Neural cell (in vitro differentiated cells): ENCODE measurements at regions not wholly inside any gene's neighbourhood (a gene's known extent, or its start where the extent isn't known, plus 50 kb on each side); places are given as distances from the start of the nearest gene placed in this dataset.

ENCODE experiments used
- H2AFZ ChIP-seq: fragments of 200-600, 300-800 bp; sonication (generic), shearing (Covaris generic); 2 replicates; pipeline ENCODE4 v1.6.0; 2014; ENCODE audit warnings: low read depth, mild to moderate bottlenecking, antibody characterized with exemption, low read length, moderate library complexity
- H3F3A ChIP-seq: fragments of 200-600 bp; shearing (Covaris generic); 2 replicates; pipeline ENCODE4 v1.6.1; 2016; ENCODE audit warnings: mild to moderate bottlenecking, moderate library complexity, mixed read lengths, antibody characterized with exemption, low read length; ENCODE audit not compliant: insufficient read depth, poor library complexity, severe bottlenecking
- H3K27ac ChIP-seq: fragments of 200-600, 300-800 bp; sonication (generic), shearing (Covaris generic); 2 replicates; pipeline ENCODE4 v1.5.1; 2014; ENCODE audit warnings: mild to moderate bottlenecking, low read length, moderate library complexity
- H3K27me3 ChIP-seq: fragments of 300-800, 200-600 bp; sonication (generic), shearing (Covaris generic); 2 replicates; pipeline ENCODE4 v1.6.0; 2014; ENCODE audit warnings: mild to moderate bottlenecking, low read depth, low read length, moderate library complexity; ENCODE audit not compliant: insufficient read depth
- H3K36me3 ChIP-seq: fragments of 300-800, 200-600 bp; sonication (generic), shearing (Covaris generic); 2 replicates; pipeline ENCODE4 v1.5.1; 2014; ENCODE audit warnings: mild to moderate bottlenecking, antibody characterized with exemption, low read length, moderate library complexity; ENCODE audit not compliant: insufficient read depth
- H3K4me2 ChIP-seq: fragments of 300-800, 200-600 bp; sonication (generic), shearing (Covaris generic); 2 replicates; pipeline ENCODE4 v1.6.0; 2014; ENCODE audit warnings: mild to moderate bottlenecking, low read length
- H3K4me3 ChIP-seq: fragments of 300-800, 200-600 bp; sonication (generic), shearing (Covaris generic); 2 replicates; pipeline ENCODE4 v1.5.1; 2014; ENCODE audit warnings: mild to moderate bottlenecking, low read length, moderate library complexity
- H3K79me2 ChIP-seq: fragments of 200-600 bp; shearing (Covaris generic); replicated peaks from 2 replicates; pipeline ENCODE4 v1.6.0; 2014; ENCODE audit warnings: mild to moderate bottlenecking, low read length, moderate library complexity; ENCODE audit not compliant: insufficient read depth
- H3K9ac ChIP-seq: fragments of 300-800, 200-600 bp; sonication (generic), shearing (Covaris generic); 2 replicates; pipeline ENCODE4 v1.6.1; 2016; ENCODE audit warnings: mild to moderate bottlenecking, low read length, mixed read lengths
- H3K9me2 ChIP-seq: fragments of 200-600 bp; shearing (Covaris generic); 2 replicates; pipeline ENCODE4 v1.6.1; 2016; ENCODE audit warnings: mild to moderate bottlenecking, low read length, mixed read lengths; ENCODE audit not compliant: insufficient read depth
- H3K9me3 ChIP-seq: fragments of 200-600, 300-800 bp; sonication (generic), shearing (Covaris generic); 2 replicates; pipeline ENCODE4 v1.6.1; 2016; ENCODE audit warnings: mild to moderate bottlenecking, mixed run types, low read length, moderate library complexity, mixed read lengths
- H4K20me1 ChIP-seq: fragments of 200-600 bp; shearing (Covaris generic); 2 replicates; pipeline ENCODE4 v1.6.1; 2016; ENCODE audit warnings: mild to moderate bottlenecking, mixed run types; ENCODE audit not compliant: insufficient read depth
- CTCF ChIP-seq: fragments of 450-650 bp; IDR thresholded peaks from 2 replicates; pipeline ENCODE4 v1.5.1; 2014; ENCODE audit warnings: antibody characterized with exemption, mild to moderate bottlenecking, moderate library complexity; ENCODE audit not compliant: poor library complexity, severe bottlenecking
- EP300 ChIP-seq: fragments of 450-650 bp; conservative IDR thresholded peaks from 2 replicates; pipeline ENCODE4 v1.6.1; 2014; ENCODE audit warnings: antibody characterized with exemption, mild to moderate bottlenecking, moderate library complexity; ENCODE audit not compliant: poor library complexity, severe bottlenecking
- EZH2 ChIP-seq: fragments of 200-600, 300-800 bp; shearing (Covaris generic), sonication (generic); IDR thresholded peaks from 2 replicates; pipeline ENCODE4 v1.6.1; 2014; ENCODE audit warnings: antibody characterized with exemption, low read length, borderline replicate concordance, mild to moderate bottlenecking; ENCODE audit not compliant: insufficient read depth, poor library complexity, severe bottlenecking
- MXI1 ChIP-seq: fragments of 450-650 bp; conservative IDR thresholded peaks from 2 replicates; pipeline ENCODE4 v1.6.1; 2014; ENCODE audit warnings: antibody characterized with exemption, mild to moderate bottlenecking; ENCODE audit not compliant: poor library complexity, severe bottlenecking
- POLR2AphosphoS5 ChIP-seq: IDR thresholded peaks from 2 replicates; pipeline ENCODE4 v1.6.1; 2012
- RAD21 ChIP-seq: fragments of 450-650 bp; conservative IDR thresholded peaks from 2 replicates; pipeline ENCODE4 v1.6.1; 2014; ENCODE audit warnings: antibody characterized with exemption, mild to moderate bottlenecking, moderate library complexity
- REST ChIP-seq: IDR thresholded peaks from 2 replicates; pipeline ENCODE4 v1.6.1; 2012; ENCODE audit warnings: borderline replicate concordance
- SMC3 ChIP-seq: fragments of 450-650 bp; conservative IDR thresholded peaks from 2 replicates; pipeline ENCODE4 v1.6.1; 2014; ENCODE audit warnings: antibody characterized with exemption, mild to moderate bottlenecking, moderate library complexity; ENCODE audit not compliant: poor library complexity
- TAF1 ChIP-seq: IDR thresholded peaks from 2 replicates; pipeline ENCODE4 v1.6.1; 2012; ENCODE audit warnings: low read depth

- H3K9me3 ChIP-seq, result no peaks in the 10 kb centered on the region
- no peak for TF ChIP-seq MXI1
- TF ChIP-seq SMC3, result no peak
- no peak for TF ChIP-seq EP300
- no peak for TF ChIP-seq EZH2
- TF ChIP-seq POLR2AphosphoS5, result no peak
- TF ChIP-seq RAD21, result no peak
- TF ChIP-seq CTCF, result no peak
- no peak for TF ChIP-seq TAF1
- TF ChIP-seq REST, result no peak
- no peaks in the 10 kb centered on the region for H4K20me1 ChIP-seq
- no peaks in the 10 kb centered on the region for H3K36me3 ChIP-seq
- no peak overlapping the region for H3K4me3 ChIP-seq
- H3F3A ChIP-seq, result no peaks in the 10 kb centered on the region
- no peaks in the 10 kb centered on the region for H3K27me3 ChIP-seq
- H3K9ac ChIP-seq, result no peak overlapping the region
- no peaks in the 10 kb centered on the region for H3K9me2 ChIP-seq
- H2AFZ ChIP-seq, result no peak overlapping the region
- H3K27ac ChIP-seq, result no peak overlapping the region
- no peak overlapping the region for H3K4me2 ChIP-seq
- no peaks in the 10 kb centered on the region for H3K79me2 ChIP-seq
Observed at GRCh38 chr5:112634796-112635195, 102.9 kb upstream of the APC start.

- Histone ChIP-seq H3K9me3 (no peaks in the 10 kb centered on the region), H2AFZ (no peak overlapping the region), H4K20me1 (no peaks in the 10 kb centered on the region), H3K79me2 (no peaks in the 10 kb centered on the region), H3K9me2 (no peaks in the 10 kb centered on the region), H3F3A (no peaks in the 10 kb centered on the region), H3K4me3 (no peak overlapping the region), H3K9ac (no peak overlapping the region), H3K4me2 (no peak overlapping the region), H3K27me3 (no peaks in the 10 kb centered on the region), H3K36me3 (no peaks in the 10 kb centered on the region), H3K27ac (no peak overlapping the region)
- TF ChIP-seq EP300 (no peak), REST (no peak), POLR2AphosphoS5 (no peak), MXI1 (no peak), CTCF (no peak), SMC3 (no peak), EZH2 (no peak), RAD21 (no peak), TAF1 (no peak)
Observed at GRCh38 chr5:112635276-112635675, 102.4 kb upstream of the APC start.
